Bronchial epithelial cell (primary cell): ENCODE measurements at regions not wholly inside any gene's neighbourhood (a gene's known extent, or its start where the extent isn't known, plus 50 kb on each side); places are given as distances from the start of the nearest gene placed in this dataset.
"Not testable (repeated sequence)": the region's sequence is repeated elsewhere in the genome, so short reads cannot be mapped to it uniquely, and the experiment has no call there.

Experiments used
- DNase-seq: peaks from one replicate; pipeline ENCODE4 v3.0.0-alpha.2; 2010; ENCODE audit warnings: low read depth
- FAIRE-seq: peaks from 2 replicates; lab custom pipeline; 2011; peaks lifted over from hg19 to GRCh38; lab: Jason Lieb, UNC
- H3K27me3 ChIP-seq: 2 replicates; pipeline ENCODE4 v1.5.1; 2011; ENCODE audit warnings: low read length; ENCODE audit not compliant: control insufficient read depth, insufficient read depth
- H3K36me3 ChIP-seq: 2 replicates; pipeline ENCODE4 v1.5.1; 2011; ENCODE audit warnings: low read length; ENCODE audit not compliant: control insufficient read depth, insufficient read depth
- H3K4me3 ChIP-seq: 2 replicates; pipeline ENCODE4 v1.5.1; 2011; ENCODE audit warnings: mild to moderate bottlenecking, low read depth, low read length, control low read depth
- TF ChIP-seq, protein P1 (sequence below): IDR thresholded peaks from 2 replicates; pipeline ENCODE4 v1.5.1; 2011; ENCODE audit warnings: mild to moderate bottlenecking, moderate library complexity, low read length, control low read depth, inconsistent platforms; ENCODE audit not compliant: insufficient read depth, severe bottlenecking

DNA sequence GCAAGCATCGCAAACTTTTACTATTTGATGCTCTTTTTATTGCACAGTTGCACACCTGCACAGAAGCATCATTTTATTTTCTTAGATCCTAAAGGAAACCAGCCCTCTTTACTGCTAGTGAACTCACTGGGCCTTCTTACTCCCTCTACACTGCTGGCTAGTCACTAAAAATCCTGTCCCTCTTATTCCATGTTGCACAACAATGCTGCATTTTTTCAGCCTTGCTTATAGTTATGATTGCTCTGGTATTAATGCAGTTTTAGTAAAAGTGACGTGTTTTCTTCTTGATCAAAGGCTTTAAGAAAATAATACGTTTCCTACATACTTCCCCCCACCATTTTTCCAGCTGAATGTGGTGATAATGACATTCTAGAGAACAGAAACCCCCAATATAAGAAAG is 132.9 kb upstream of the FAM3C start:
- H3K36me3 ChIP-seq, result no peaks in the 10 kb centered on the region
- no peaks in the 10 kb centered on the region for H3K27me3 ChIP-seq
- no peak overlapping the region for H3K4me3 ChIP-seq
- no peak for FAIRE-seq
- TF ChIP-seq, protein P1, sequence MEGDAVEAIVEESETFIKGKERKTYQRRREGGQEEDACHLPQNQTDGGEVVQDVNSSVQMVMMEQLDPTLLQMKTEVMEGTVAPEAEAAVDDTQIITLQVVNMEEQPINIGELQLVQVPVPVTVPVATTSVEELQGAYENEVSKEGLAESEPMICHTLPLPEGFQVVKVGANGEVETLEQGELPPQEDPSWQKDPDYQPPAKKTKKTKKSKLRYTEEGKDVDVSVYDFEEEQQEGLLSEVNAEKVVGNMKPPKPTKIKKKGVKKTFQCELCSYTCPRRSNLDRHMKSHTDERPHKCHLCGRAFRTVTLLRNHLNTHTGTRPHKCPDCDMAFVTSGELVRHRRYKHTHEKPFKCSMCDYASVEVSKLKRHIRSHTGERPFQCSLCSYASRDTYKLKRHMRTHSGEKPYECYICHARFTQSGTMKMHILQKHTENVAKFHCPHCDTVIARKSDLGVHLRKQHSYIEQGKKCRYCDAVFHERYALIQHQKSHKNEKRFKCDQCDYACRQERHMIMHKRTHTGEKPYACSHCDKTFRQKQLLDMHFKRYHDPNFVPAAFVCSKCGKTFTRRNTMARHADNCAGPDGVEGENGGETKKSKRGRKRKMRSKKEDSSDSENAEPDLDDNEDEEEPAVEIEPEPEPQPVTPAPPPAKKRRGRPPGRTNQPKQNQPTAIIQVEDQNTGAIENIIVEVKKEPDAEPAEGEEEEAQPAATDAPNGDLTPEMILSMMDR, result no peak
- no peak for DNase-seq

DNA sequence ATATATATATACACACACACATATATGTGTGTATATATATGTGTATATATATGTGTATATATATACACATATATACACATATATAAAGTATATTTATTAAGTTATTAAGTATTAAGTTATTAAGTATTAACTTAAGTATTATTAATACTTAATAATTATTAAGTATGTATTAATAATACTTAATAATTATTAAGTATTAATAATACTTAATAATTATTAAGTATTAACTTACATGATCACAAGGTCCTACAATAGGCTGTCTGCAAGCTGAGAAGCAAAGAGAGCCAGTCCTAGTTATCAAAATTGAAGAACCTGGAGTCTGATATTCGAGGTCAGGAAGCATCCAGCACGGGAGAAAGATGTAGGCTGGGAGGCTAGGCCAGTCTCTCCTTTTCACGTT is 130.1 kb upstream of the FAM3C start:
- not testable (repeated sequence) for FAIRE-seq, H3K27me3 ChIP-seq, H3K36me3 ChIP-seq, DNase-seq, H3K4me3 ChIP-seq

DNA sequence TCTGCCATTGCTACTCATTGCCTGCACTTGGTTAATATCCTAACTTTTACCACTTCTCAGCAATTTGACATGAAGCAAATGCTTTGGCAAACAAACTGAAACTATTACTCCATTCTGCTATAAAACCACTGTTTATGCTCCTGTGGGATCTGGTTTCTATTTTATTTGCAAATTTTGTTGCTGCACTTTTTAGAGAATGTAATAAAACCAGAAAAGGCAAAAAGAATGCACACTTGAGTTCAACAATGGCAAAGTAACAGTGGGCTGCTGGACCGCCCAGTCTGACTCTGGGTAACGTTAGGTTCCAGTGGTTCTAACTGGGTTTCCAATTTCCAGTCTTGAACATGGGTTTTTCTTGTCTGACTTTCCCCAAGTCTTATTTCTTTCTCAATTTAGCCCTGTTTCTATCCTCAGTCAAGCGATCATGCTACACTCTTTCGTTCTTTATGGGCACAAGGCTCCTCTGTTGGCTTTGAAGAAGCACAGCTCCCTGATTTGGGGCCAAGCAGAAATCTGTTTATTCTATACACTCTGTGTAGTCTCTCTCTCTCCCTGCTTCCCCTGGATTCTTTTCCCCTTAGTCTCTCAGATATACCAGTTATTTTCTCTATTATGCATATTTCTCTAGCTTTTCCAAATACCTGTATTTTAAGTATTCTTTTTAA is 129.2 kb upstream of the FAM3C start:
- FAIRE-seq, result no peak
- TF ChIP-seq, protein P1, result no peak
- Histone ChIP-seq H3K4me3 (no peak overlapping the region), H3K36me3 (no peaks in the 10 kb centered on the region), H3K27me3 (no peaks in the 10 kb centered on the region)
- DNase-seq, result no peak

DNA sequence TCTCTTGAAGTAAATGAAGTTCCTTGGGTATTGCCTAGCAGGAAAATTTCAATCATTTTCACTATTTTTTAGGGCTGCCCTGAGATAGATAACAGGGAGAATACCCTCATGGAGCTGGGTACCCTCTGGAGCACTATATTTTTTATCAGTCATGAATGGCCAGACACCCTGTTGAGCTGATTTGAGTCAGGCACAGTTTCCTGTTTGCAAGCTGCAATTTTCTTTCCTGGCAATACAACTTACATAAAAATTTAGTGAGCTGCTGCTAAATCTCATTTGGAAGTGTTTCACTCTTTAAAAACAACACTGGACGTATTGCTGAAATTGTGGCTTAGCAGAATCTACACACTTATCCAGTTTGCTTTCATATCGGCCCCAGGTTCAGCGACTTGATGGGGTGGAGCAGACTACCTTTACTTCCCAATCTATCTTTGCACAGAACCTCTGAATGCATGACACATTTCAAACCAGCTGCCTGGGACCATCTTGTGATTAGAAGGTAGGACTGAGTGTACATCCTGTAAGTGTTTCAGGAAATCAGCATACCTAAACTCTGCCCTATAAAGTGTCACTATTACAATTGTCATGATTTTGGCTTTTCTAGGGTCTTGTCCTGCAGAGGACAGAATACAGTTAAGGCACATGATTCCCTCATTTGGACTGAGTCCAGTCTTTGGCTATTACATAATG is 125.7 kb upstream of the FAM3C start:
- no peak overlapping the region for H3K4me3 ChIP-seq
- H3K27me3 ChIP-seq, result no peaks in the 10 kb centered on the region
- no peaks in the 10 kb centered on the region for H3K36me3 ChIP-seq
- FAIRE-seq (no peak), DNase-seq (no peak)
- TF ChIP-seq, protein P1, result no peak

DNA sequence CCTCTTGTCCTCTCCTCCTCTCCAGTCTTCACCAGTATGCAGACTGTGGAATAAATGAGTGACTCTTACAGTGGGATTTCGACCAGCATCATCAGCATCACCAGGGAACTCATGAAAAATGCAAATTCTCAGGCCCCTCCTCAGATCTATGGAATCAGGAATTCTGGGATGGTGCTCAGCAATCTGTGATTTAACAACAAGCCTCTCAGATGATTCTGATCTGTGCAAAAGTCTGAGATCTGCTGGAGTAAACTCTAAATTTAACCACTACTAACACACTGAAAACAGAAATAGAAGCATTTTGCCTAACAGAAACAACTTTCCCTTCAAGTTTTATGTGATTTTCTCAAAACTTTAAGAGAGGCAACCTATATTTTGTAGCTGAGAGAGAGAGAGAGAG is 124.8 kb upstream of the FAM3C start:
- no peaks in the 10 kb centered on the region for H3K36me3 ChIP-seq
- no peak for DNase-seq
- FAIRE-seq, result no peak
- H3K27me3 ChIP-seq, result no peaks in the 10 kb centered on the region
- TF ChIP-seq, protein P1, result no peak
- H3K4me3 ChIP-seq, result no peak overlapping the region

DNA sequence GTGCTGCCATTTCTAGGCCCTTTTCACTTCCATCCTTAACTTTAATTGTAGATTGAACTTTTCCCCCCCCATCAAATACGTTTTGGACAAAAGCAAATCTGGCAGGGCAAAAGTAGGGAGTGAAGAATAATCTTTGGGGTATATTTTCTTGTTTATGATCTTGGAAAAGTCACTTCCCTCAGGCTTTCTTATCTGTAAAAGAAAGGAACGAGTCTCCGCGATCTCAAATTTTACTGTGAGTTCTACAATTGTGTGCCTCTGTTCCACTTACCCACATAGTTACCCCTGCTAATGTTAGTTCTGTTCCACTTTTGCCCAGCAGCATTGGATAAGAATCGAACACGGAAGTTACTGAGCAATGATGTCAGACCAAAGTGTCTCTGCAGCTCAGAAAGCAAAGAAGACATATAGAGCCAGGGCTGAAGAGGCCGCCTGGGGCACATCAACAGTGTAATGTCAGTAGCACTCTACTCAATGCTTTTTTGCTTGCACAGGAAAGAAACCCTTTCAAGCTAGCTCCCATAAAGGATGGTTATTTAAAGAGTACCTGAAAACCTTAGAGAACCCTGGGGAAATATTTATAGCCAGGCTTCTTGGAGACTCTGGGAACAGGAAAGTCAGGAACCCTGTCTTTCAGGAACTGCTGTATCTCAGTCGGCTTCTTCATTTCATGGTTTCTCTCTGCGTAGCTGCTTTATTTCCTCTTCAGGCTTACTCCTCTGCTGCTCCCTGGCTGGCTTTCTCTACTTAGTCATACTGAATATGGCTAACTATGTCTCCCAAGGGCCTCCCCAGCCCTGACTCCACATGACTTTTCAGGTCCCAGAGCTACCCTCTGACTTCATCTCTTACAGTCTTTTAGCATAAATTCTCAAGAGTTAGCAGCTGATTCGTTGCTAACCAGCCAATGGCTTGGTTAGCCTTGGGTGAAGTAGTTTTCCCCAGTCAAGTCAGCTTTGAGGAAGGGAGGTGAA is 123.7 kb upstream of the FAM3C start:
- H3K36me3 ChIP-seq, result no peaks in the 10 kb centered on the region
- TF ChIP-seq, protein P1, result no peak
- DNase-seq (no peak), FAIRE-seq (no peak)
- H3K4me3 ChIP-seq, result no peak overlapping the region
- no peaks in the 10 kb centered on the region for H3K27me3 ChIP-seq
